GM19328 (cell line): ENCODE measurements at regions not wholly inside any gene's neighbourhood (a gene's known extent, or its start where the extent isn't known, plus 50 kb on each side); places are given as distances from the start of the nearest gene placed in this dataset.
"Not testable (repeated sequence)": the region's sequence is repeated elsewhere in the genome, so short reads cannot be mapped to it uniquely, and the experiment has no call there.

Experiments used
- ATAC-seq: cut with Tn5 transposase; IDR thresholded peaks from one replicate; pipeline ENCODE4 v1.9.1; 2021; ENCODE audit warnings: mild to moderate bottlenecking, moderate library complexity; ENCODE audit not compliant: unreplicated experiment

DNA sequence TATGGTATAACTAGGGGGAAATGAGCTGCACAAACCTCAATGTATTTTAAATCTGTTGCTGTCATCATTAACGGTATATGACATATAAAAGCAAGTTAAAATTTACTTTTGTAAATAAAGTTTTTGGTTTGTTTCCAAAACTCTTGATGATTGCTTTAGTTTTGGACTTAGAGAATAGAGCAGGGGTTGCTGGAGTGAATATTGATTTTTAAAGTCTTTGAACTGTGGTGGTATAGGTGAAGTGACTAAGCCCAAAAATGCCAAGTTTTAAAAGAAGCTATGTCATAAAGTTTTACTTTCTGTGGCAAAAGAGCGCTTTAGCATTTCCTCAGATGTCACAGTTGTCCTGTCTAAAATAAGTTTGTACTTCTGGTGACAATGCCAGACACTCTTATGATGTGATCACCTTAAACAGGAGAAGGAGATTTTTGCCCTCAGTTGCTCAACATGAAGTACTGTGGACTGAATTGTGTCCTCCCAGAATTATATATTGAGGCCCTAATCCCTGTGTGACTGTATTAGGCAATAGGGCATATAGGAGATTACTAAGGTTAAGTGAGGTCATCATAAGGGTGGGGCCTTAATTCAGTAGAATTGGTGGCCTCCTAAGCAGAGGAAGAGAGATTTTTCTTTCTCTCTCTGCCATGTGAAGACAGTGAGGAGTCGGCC lies 175.2 kb upstream of the PLGLB1 start:
- ATAC-seq = not testable (repeated sequence)

- not testable (repeated sequence) for ATAC-seq
Observed at GRCh38 chr2:87198422-87198821, 176.8 kb upstream of the PLGLB1 start.

DNA sequence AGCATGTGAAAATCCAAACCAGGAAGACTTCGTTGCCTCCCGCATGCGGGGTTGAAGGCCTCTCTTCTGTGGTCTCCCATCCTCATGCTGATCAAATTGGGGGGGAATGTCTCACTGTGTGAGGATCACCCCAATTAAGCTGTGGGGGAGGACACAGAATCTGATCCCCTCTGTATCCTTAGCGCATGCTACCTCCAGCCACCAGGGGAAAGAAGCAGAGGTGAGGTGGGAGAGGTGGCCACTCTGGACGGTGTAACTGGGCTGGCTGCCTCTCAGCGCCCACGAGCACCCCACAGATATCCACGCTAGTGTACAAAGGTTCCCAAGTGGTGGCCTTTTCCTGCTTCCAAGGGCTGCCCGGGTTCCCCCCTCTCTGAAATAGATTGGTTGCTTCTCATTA lies 177.6 kb upstream of the PLGLB1 start:
- ATAC-seq = not testable (repeated sequence)

GRCh38 chr2:87204569-87205147 lies 183.0 kb upstream of the PLGLB1 start:
- not testable (repeated sequence) for ATAC-seq

- ATAC-seq = not testable (repeated sequence)
Observed at GRCh38 chr2:87212938-87213337, 191.3 kb upstream of the PLGLB1 start.

GRCh38 chr2:87217005-87217404 lies 195.4 kb upstream of the PLGLB1 start:
- not testable (repeated sequence) for ATAC-seq

GRCh38 chr2:87217741-87218410 lies 196.2 kb upstream of the PLGLB1 start:
- ATAC-seq = not testable (repeated sequence)

DNA sequence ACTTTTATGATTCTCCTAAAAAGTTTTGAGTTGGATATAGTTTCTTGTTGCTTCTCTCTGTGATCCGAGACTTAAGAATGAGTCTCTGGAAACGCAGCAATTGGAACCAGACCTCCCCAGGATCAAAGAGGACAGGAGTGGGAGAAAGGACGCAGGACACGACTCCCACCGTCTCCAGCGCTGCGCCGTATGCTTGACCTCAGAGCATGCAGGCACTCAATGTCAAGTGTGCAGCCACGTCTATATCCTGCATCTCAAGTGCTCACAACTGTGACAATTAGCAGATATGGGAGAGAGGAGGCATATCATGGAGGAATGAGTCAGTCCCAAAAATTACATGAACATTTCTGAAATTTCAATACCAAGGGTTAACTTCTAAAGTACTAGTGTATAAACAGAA lies 199.0 kb upstream of the PLGLB1 start:
- not testable (repeated sequence) for ATAC-seq

GRCh38 chr2:87222131-87222530 lies 200.5 kb upstream of the PLGLB1 start:
- not testable (repeated sequence) for ATAC-seq

DNA sequence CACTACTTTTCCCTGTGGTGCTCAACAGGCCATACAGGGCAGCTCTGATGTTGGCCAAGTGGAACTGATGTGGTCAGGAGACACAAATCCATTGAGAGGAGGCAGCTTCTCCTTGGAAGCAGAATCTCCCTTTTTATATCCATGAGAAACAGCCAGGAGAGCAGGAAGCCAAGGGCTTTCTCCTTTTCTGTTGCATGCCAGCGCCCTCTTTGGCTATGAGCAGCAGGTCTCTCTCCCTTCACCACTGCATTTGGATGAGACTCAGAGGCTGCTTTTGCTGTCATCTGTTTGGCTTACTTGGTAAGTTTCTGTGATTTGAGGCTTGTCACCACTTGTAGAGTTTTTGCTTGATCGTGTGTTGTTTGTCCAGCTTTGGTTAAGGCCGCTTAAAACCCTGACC lies 202.2 kb upstream of the PLGLB1 start:
- not testable (repeated sequence) for ATAC-seq

GRCh38 chr2:87229091-87229689 lies 207.5 kb upstream of the PLGLB1 start:
- not testable (repeated sequence) for ATAC-seq

DNA sequence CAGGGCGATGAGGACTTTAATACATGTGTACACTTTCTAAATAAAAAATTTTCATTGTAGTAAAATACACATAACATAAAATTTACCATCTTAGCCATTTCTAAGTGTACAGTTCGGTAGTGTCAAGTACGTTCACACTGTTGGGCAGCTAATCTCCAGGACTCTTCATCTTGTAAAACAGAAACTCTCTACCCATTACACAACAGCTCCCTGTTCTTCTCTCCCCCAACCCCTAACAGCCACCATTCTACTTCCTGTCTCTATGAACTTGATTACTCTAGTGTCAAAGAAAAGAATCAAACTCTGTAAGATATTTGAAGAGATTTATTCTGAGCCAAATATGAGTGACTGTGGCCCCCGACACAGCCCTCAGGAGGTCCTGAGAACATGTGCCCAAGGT lies 208.3 kb upstream of the PLGLB1 start:
- ATAC-seq = not testable (repeated sequence)

DNA sequence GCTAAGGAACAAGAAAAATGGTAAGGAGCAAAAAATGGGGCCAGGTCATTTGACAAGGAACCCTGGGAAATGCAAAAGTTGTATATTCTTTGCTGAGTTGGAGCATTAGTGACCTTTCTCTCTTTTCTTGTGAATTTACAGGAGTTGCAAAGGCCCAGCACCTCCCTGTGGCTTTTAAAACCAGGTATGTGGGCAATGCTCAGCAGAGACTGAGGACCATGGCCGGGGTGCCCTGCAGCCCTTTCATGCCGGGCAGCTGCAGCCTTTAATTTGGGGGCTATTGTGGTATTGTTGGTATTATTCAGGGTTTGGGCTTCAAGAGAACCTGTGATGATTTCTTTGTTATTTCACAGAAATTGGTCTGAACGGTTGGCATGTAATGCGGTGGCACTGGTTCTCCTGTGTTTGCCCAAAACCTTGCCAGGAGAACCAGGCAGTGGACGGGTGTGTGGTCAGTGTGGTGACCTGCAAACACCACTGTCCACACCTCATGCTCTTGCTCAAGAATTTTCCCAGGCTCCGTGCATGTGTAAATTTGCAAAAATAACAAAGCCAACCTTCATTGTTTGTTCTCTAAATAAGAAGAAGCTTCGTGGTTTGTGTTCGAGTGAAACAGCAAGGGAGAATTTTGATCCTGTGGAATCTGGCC lies 213.8 kb upstream of the PLGLB1 start:
- ATAC-seq = not testable (repeated sequence)

GRCh38 chr2:87237570-87238336 lies 216.1 kb upstream of the PLGLB1 start:
- not testable (repeated sequence) for ATAC-seq

DNA sequence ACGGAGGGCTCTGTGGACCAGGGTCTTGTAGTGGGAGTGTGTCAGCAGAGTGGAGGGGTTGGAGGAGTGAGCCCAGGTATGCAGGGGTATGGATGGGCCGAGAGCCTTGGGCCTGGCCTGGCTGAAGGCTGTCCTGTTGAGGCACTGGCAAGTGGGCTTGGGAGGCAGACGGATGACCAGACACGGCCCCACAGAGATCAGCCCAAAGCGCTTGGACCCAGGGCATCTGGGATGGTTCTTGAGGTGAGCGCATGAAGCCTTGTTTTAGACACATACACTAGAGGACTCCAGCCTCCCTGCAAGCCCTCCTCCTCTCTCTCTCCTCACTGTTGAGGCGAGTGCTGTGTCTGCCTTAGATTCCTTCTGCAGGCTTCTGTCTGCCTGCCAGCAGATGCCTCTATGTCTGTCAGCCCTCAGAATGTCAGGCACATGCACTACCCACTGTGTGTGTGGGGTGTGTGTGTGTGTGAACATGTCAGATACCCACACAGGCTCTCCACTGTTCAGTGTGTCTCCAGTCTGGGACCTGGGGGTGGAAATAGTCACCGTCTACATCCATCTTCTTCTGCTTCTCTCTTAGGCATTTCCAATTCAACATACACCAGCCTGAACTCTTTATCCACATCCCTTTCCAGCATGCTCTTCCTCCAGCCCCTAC lies 218.0 kb upstream of the PLGLB1 start:
- not testable (repeated sequence) for ATAC-seq

DNA sequence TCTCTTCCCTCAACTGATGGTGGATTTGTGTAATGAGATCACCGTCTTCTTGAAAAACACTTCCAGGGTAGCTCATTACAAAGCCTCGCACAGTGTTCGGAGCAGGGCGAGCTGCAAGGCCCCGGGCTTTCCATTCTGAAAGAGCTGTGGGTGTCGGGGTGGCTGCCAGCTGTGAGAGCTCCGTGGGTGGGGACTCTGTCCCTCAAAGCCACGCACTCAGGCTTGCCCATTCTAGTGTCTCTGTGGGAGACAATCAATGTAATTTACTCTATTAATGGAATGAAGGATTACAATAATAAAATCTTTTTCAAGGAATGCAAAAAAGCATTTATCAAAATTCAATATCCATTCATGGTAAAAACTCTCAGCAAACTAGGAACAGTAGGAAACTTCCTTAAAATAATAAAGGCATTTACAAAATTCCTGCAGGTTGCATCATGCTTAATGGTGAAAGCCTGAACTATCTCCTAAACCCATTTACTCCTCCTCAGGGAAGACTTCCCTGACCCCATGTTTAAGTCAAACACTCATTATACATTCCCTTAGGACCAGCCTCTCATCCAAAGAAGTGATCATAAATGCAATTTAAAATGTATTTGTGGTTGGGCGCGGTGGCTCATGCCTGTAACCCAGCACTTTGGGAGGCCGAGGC lies 224.5 kb upstream of the PLGLB1 start:
- ATAC-seq = not testable (repeated sequence)

DNA sequence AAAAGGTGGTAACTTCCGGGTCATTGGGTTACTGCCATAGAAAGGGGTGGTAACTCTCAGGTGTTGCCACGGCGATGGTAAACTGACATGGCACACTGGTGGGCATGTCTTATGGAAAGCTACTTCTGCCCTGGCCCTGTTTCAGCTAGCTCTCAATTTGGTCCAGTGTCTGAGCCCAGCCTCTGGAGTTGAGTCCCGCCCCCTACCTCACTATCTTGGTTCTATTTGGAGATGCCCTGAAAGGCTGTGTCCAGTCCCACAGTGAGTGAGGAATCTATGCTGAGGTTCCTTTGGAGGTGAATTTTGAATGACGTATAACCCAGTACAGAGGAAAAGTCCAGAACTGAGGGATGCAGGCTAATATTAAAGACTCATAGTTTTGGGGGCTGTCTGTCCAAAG lies 230.4 kb upstream of the PLGLB1 start:
- not testable (repeated sequence) for ATAC-seq

- ATAC-seq = not testable (repeated sequence)
Observed at GRCh38 chr2:87254562-87254961, 232.9 kb upstream of the PLGLB1 start.

DNA sequence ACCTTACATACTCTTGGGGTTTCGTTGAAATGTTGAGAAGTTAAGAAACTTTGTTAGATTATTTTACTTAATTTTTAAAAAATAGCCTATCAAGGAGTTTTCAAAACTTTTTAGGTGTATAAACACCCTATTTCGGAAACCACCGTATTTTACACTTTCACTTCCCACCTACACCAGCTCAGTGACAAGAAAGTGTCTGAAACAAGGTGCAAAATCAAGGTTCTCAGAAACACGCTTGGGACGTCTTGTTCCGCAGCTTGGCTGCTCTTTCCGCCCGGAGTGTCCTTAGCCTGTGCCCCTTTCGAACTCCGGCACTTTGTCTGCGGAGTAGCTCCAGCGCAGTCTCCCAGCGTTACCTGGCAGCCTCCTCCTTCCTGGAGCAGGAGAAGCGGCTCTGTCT lies 233.8 kb upstream of the PLGLB1 start:
- ATAC-seq = not testable (repeated sequence)
